ENCODE measurements at regions not wholly inside any gene's neighbourhood (a gene's known extent, or its start where the extent isn't known, plus 50 kb on each side); places are given as distances from the start of the nearest gene placed in this dataset.

- no peak overlapping the region for H3K27ac ChIP-seq (ENCODE audit: low read depth, low read length)
- no peaks in the 10 kb centered on the region for H3K36me3 ChIP-seq (ENCODE audit: control insufficient read depth, insufficient read depth, low read length)
- H3K9ac ChIP-seq (ENCODE audit: low read length): no peak overlapping the region
- H3K27me3 ChIP-seq (ENCODE audit: control insufficient read depth, insufficient read depth, low read length): no peaks in the 10 kb centered on the region
- peaks cover 41% of the 10 kb centered on the region for H3K4me1 ChIP-seq (ENCODE audit: control insufficient read depth, insufficient read depth, low read length)
- no peak overlapping the region for H3K4me3 ChIP-seq (ENCODE audit: low read length)
Observed at GRCh38 chr2:46815121-46815802, 100.3 kb downstream of the MCFD2 start.

DNA sequence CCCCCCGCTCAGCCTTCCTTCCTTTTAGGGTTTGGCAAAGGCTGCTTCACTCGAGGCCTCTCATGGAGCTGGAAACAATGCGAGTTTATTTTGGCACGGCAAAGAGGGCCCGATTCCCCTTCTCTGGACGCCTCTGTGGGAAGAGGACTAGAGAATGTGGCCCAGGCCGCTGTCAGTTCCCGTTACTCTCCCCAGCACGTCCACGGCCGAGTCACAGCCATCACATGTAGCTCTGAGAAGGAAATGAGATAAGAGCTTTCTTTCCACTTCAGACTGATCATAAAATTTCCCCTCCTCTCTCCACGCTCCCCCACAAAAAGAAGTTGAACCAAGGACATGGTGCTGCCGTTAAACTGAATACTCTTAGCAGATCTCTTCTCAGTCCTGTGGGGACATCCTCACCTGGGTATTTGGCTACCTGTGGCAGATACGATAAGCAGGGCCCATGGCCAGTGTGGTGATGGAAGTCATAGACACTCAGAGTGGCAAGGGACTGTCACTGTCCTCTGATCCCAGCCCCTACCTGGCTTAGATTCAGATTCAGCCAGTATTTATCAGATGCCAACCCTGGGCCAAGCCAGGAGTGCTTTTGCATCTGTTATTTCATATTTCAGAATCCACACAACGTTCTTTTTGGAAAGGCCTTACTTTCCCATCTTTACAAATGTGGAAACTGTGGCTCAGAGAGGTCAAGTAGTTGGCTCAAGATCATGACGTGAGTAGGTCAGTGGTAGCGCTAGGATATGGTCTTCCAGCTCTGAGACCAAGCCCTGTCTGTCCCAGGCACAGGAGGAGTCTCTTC is 101.2 kb downstream of the MCFD2 start:
- peaks cover 41% of the 10 kb centered on the region for H3K4me1 ChIP-seq (ENCODE audit: control insufficient read depth, insufficient read depth, low read length)
- no peaks in the 10 kb centered on the region for H3K27me3 ChIP-seq (ENCODE audit: control insufficient read depth, insufficient read depth, low read length)
- H3K27ac ChIP-seq (ENCODE audit: low read depth, low read length): peak overlapping the region; percentile 80
- H3K4me3 ChIP-seq (ENCODE audit: low read length): no peak overlapping the region
- H3K36me3 ChIP-seq (ENCODE audit: control insufficient read depth, insufficient read depth, low read length): no peaks in the 10 kb centered on the region
- peak overlapping the region; percentile 11 for H3K9ac ChIP-seq (ENCODE audit: low read length)

GRCh38 chr2:46813680-46814079 is 101.9 kb downstream of the MCFD2 start:
- Histone ChIP-seq H3K4me3 (ENCODE audit: low read length) (no peak overlapping the region), H3K9ac (ENCODE audit: low read length) (no peak overlapping the region), H3K4me1 (ENCODE audit: control insufficient read depth, insufficient read depth, low read length) (peaks cover 39% of the 10 kb centered on the region), H3K27me3 (ENCODE audit: control insufficient read depth, insufficient read depth, low read length) (no peaks in the 10 kb centered on the region), H3K27ac (ENCODE audit: low read depth, low read length) (peak overlapping the region; percentile 80), H3K36me3 (ENCODE audit: control insufficient read depth, insufficient read depth, low read length) (no peaks in the 10 kb centered on the region)

- Histone ChIP-seq H3K9ac (ENCODE audit: low read length) (no peak overlapping the region), H3K36me3 (ENCODE audit: control insufficient read depth, insufficient read depth, low read length) (no peaks in the 10 kb centered on the region), H3K4me3 (ENCODE audit: low read length) (no peak overlapping the region), H3K27ac (ENCODE audit: low read depth, low read length) (peak overlapping the region; percentile 80), H3K4me1 (ENCODE audit: control insufficient read depth, insufficient read depth, low read length) (peaks cover 33% of the 10 kb centered on the region), H3K27me3 (ENCODE audit: control insufficient read depth, insufficient read depth, low read length) (no peaks in the 10 kb centered on the region)
Observed at GRCh38 chr2:46813020-46813415, 102.6 kb downstream of the MCFD2 start.
